GM21381 (cell line): ENCODE measurements at regions not wholly inside any gene's neighbourhood (a gene's known extent, or its start where the extent isn't known, plus 50 kb on each side); places are given as distances from the start of the nearest gene placed in this dataset.
"Not testable (repeated sequence)": the region's sequence is repeated elsewhere in the genome, so short reads cannot be mapped to it uniquely, and the experiment has no call there.

ENCODE experiments used
- ATAC-seq: cut with Tn5 transposase; IDR thresholded peaks from one replicate; pipeline ENCODE4 v1.9.1; 2021; ENCODE audit warnings: mild to moderate bottlenecking, moderate library complexity; ENCODE audit not compliant: unreplicated experiment

DNA sequence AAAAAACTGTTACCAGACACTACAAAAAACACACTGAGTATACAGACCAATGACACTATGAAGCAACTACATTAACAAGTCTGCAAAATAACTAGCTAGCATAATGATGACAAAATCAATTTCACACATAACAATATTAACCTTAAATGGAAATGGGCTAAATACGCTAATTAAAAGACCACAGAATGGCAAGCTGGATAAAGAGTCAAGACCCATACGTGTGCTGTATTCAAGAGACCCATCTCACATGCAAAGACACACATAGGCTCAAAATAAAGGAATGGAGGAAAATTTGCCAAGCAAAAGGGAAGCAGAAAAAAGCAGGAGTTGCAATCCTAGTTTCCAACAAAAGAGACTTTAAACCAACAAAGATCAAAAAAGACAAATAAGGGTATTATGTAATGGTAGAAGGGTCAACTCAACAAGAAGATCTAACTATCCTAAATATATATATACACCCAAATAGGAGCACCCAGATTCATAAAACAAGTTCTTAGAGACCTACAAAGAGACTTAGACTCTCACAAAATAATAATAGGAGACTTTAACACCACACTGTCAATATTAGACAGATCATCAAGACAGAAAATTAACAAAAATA, 158.6 kb downstream of the ALDH8A1 start:
- ATAC-seq, result not testable (repeated sequence)

DNA sequence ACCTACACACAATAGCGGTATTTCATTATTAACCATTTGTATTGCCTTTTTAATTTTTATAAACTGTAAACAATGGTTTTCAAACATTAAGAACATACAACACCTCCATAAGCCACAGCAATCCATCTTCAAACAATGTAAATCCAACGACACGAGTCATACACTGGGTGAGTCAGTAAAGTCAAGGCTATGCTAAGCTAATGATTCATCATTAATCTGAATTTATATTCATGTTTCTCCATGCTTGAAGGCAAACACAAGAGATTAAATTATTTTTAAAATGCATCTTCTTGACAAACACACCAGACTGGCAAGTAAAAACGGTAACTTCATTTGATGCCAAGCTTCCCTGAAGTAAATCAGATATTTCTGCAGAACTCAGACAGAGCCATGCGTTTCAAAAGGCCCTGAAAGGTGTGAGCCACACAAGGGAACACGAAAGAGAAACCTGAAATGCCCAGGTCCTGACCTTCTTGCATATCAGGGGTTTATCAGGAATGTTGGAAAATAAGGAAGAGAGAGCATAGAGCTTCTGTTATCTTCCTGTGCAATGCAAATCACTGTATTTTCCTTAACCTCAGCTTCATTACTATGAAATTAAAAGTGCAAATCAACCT, 162.5 kb downstream of the ALDH8A1 start:
- no peak for ATAC-seq

- ATAC-seq, result no peak
Measured at GRCh38 chr6:134784336-134784735, 165.6 kb downstream of the ALDH8A1 start.

GRCh38 chr6:134778431-134778830, 171.5 kb downstream of the ALDH8A1 start:
- no peak for ATAC-seq

- ATAC-seq, result no peak
Measured at GRCh38 chr6:134774201-134774638, 175.7 kb downstream of the ALDH8A1 start.

- ATAC-seq, result no peak
Measured at GRCh38 chr6:134772671-134773360, 177.1 kb downstream of the ALDH8A1 start.

- ATAC-seq, result no peak
Measured at GRCh38 chr6:134768931-134769330, 181.0 kb downstream of the ALDH8A1 start.

DNA sequence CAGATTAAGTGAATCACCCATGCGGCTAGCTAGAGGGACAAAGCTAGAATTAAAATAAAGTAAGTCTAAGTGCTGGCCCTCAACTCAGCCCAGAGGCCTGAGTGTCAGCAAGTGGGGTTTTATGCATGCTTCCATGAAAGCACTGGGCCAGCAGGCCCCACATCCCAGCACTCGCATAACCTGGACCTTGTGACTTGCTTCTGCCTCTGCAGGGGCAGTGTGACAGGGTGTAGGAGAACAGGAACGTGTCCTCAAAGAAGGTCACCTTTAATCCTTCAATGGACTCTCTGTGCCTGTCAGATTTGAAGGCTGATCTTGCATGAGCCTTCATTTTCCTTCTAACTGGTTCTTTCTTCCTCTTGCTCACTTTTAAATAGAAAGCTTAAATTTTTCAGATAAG, 183.4 kb downstream of the ALDH8A1 start:
- ATAC-seq, result no peak

GRCh38 chr6:134764741-134765140, 185.2 kb downstream of the ALDH8A1 start:
- no peak for ATAC-seq

- not testable (repeated sequence) for ATAC-seq
Measured at GRCh38 chr6:134763575-134763974, 186.3 kb downstream of the ALDH8A1 start.

DNA sequence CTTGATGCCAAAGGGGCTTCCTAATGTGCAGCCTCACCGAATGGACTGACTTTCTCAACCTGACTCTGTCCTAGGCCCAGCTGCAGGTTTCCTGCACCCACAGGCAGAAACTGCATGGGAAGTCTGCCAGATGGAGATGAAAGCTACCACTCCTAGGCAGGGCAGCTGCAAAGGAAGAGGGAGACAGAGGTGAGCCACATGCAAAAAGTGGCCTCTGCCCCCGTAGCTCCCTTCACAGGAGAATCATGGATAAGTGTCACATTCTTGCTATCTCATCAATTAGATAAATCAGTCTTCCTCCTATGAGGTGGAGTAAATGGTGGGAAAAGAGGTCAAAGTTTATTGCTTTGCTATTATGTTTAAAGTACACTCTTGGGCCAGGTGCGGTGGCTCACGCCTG, 191.3 kb downstream of the ALDH8A1 start:
- ATAC-seq, result no peak

- no peak for ATAC-seq
Measured at GRCh38 chr6:134757911-134758361, 192.0 kb downstream of the ALDH8A1 start.

- ATAC-seq, result no peak
Measured at GRCh38 chr6:134756374-134757025, 193.4 kb downstream of the ALDH8A1 start.

DNA sequence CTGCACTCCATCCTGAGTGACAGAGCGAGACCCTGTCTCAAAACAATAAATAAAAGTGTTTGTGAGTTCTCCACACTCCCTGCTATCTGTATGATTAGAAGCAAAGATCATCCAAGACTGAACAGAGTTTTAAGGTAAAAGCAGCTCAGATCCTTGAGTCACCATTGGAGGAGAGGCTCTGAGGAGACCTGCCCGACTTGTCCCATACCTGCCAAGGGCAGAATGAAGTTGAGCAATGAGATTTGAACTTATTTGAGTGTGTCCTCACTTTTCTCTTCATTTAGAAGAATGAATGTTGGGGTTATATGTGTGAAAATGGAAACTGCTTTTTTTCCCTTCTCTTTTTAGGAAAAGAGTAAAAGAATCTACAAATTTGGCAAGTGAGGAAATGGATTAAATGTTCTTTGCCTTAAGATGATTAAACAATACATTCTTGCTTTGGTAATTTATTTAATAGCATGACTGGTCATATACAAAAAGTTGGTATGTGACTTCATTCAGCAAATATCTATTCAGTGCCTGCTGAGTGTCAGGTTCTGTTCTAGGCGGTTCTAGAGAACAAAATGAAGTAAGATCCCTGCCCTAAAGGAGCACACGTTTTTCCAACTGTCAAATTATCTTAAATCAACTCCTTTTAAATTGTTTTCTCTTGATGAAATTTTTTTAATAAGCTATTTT, 195.7 kb downstream of the ALDH8A1 start:
- ATAC-seq, result no peak

GRCh38 chr6:134753001-134753400, 196.9 kb downstream of the ALDH8A1 start:
- ATAC-seq, result no peak

GRCh38 chr6:134752445-134752844, 197.5 kb downstream of the ALDH8A1 start:
- no peak for ATAC-seq

GRCh38 chr6:134750669-134751068, 199.2 kb downstream of the ALDH8A1 start:
- no peak for ATAC-seq

GRCh38 chr6:134748484-134748883, 201.4 kb downstream of the ALDH8A1 start:
- no peak for ATAC-seq

GRCh38 chr6:134747197-134747596, 202.7 kb downstream of the ALDH8A1 start:
- not testable (repeated sequence) for ATAC-seq

- ATAC-seq, result no peak
Measured at GRCh38 chr6:134746140-134746539, 203.8 kb downstream of the ALDH8A1 start.

DNA sequence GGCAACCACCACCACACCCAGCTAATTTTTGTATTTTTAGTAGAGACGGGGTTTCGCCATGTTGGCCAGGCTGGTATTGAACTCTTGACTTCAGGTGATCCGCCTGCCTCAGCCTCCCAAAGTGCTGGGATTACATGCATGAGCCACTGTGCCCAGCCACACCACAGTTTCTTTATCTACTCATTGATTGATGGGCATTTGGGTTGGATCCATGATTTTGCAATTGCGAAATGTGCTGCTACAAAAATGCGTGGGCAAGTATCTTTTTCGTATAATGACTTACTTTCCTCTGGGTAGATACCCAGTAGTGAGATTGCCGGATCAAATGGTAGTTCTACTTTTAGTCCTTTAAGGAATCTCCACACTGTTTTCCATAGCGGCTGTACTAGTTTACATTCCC, 204.7 kb downstream of the ALDH8A1 start:
- not testable (repeated sequence) for ATAC-seq
